DND-41 (cell line): ENCODE measurements at regions not wholly inside any gene's neighbourhood (a gene's known extent, or its start where the extent isn't known, plus 50 kb on each side); places are given as distances from the start of the nearest gene placed in this dataset.

ENCODE experiments used
- EZH2 ChIP-seq: IDR thresholded peaks from 3 replicates; pipeline ENCODE4 v1.6.1; 2012; ENCODE audit warnings: borderline replicate concordance, low read depth, mild to moderate bottlenecking, moderate library complexity, low read length, inconsistent platforms; ENCODE audit not compliant: severe bottlenecking
- TF ChIP-seq, protein P1 (sequence below): IDR thresholded peaks from 2 replicates; pipeline ENCODE4 v1.5.1; 2012; ENCODE audit warnings: borderline replicate concordance, low read length, moderate library complexity, mild to moderate bottlenecking; ENCODE audit not compliant: poor library complexity, severe bottlenecking; ENCODE audit errors: extremely low read depth

DNA sequence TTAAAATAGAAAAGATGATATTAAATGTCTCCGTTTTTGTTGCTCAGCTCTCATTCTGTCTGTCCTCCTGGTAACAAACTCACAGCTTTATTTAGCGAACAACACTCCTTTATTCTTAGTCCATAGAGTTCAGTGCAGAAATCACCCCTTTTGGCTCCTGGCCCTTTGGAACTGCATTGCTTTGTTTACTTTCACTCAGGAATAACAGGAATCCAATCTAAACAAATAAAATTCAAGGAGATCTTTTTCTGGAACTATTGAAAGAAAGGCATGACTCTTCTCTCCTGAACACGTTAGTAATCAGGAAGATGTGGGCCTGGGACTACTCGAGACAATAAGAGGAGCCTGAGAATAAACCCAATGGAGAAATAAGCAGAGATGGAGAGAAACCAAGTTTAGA lies 409.2 kb downstream of the DIPK2A start:
- TF ChIP-seq, protein P1, sequence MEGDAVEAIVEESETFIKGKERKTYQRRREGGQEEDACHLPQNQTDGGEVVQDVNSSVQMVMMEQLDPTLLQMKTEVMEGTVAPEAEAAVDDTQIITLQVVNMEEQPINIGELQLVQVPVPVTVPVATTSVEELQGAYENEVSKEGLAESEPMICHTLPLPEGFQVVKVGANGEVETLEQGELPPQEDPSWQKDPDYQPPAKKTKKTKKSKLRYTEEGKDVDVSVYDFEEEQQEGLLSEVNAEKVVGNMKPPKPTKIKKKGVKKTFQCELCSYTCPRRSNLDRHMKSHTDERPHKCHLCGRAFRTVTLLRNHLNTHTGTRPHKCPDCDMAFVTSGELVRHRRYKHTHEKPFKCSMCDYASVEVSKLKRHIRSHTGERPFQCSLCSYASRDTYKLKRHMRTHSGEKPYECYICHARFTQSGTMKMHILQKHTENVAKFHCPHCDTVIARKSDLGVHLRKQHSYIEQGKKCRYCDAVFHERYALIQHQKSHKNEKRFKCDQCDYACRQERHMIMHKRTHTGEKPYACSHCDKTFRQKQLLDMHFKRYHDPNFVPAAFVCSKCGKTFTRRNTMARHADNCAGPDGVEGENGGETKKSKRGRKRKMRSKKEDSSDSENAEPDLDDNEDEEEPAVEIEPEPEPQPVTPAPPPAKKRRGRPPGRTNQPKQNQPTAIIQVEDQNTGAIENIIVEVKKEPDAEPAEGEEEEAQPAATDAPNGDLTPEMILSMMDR = no peak
- no peak for TF ChIP-seq EZH2
